GM12892 (cell line): ENCODE measurements at regions not wholly inside any gene's neighbourhood (a gene's known extent, or its start where the extent isn't known, plus 50 kb on each side); places are given as distances from the start of the nearest gene placed in this dataset.
"Not testable (repeated sequence)": the region's sequence is repeated elsewhere in the genome, so short reads cannot be mapped to it uniquely, and the experiment has no call there.

Experiments
- POLR2A ChIP-seq: IDR thresholded peaks from 2 replicates; pipeline ENCODE4 v1.6.1; 2011; ENCODE audit warnings: low read depth, low read length, control low read depth
- POLR2AphosphoS5 ChIP-seq: IDR thresholded peaks from 2 replicates; pipeline ENCODE4 v1.6.1; 2011; ENCODE audit warnings: low read depth, low read length, control low read depth

DNA sequence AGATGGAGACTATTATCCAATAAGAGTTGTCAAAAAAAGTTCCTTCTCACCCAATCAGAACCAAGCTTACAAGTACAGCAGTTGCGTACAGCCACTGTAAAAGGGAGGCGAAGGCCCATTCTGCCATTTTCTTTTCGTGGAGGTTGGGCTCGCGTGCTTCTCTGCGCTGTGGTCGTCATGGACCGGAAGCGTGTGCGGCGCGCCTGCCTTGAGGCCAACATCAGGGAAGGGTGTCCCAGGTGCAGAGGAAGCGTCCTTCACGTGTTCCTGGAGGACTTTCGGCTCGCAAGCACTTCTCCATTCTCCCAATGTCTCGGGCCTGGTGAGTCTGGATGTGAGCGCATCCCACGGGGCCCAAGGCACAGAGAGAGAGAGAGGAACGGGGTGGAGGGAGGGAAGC lies 85.8 kb downstream of the TBC1D26 start:
- TF ChIP-seq POLR2A, POLR2AphosphoS5: not testable (repeated sequence)
